HG02870 (cell line): ENCODE measurements at regions not wholly inside any gene's neighbourhood (a gene's known extent, or its start where the extent isn't known, plus 50 kb on each side); places are given as distances from the start of the nearest gene placed in this dataset.
"Not testable (repeated sequence)": the region's sequence is repeated elsewhere in the genome, so short reads cannot be mapped to it uniquely, and the experiment has no call there.

Experiments
- ATAC-seq: cut with Tn5 transposase; IDR thresholded peaks from one replicate; pipeline ENCODE4 v1.9.1; 2021; ENCODE audit warnings: mild to moderate bottlenecking, moderate library complexity; ENCODE audit not compliant: unreplicated experiment

- ATAC-seq: no peak
Measured at GRCh38 chr18:77329651-77330050, 80.0 kb downstream of the GALR1 start.

GRCh38 chr18:77334876-77335275 lies 85.2 kb downstream of the GALR1 start:
- ATAC-seq: no peak

- ATAC-seq: no peak
Measured at GRCh38 chr18:77337604-77338003, 88.0 kb downstream of the GALR1 start.

GRCh38 chr18:77339093-77339492 lies 89.4 kb downstream of the GALR1 start:
- no peak for ATAC-seq

- no peak for ATAC-seq
Measured at GRCh38 chr18:77339623-77340022, 90.0 kb downstream of the GALR1 start.

- no peak for ATAC-seq
Measured at GRCh38 chr18:77340815-77341214, 91.2 kb downstream of the GALR1 start.

GRCh38 chr18:77341527-77342325 lies 92.1 kb downstream of the GALR1 start:
- ATAC-seq: no peak

- no peak for ATAC-seq
Measured at GRCh38 chr18:77342736-77343135, 93.1 kb downstream of the GALR1 start.

- no peak for ATAC-seq
Measured at GRCh38 chr18:77343846-77344510, 94.3 kb downstream of the GALR1 start.

GRCh38 chr18:77344786-77345500 lies 95.3 kb downstream of the GALR1 start:
- no peak for ATAC-seq

- ATAC-seq: no peak
Measured at GRCh38 chr18:77346208-77346810, 96.7 kb downstream of the GALR1 start.

GRCh38 chr18:77353349-77353748 lies 103.7 kb downstream of the GALR1 start:
- not testable (repeated sequence) for ATAC-seq

- no peak for ATAC-seq
Measured at GRCh38 chr18:77359561-77360314, 110.1 kb downstream of the GALR1 start.

GRCh38 chr18:77360315-77361190 lies 110.9 kb downstream of the GALR1 start:
- no peak for ATAC-seq

- no peak for ATAC-seq
Measured at GRCh38 chr18:77361382-77361781, 111.7 kb downstream of the GALR1 start.

- ATAC-seq: no peak
Measured at GRCh38 chr18:77365667-77366066, 116.0 kb downstream of the GALR1 start.

- no peak for ATAC-seq
Measured at GRCh38 chr18:77366067-77366719, 116.5 kb downstream of the GALR1 start.

GRCh38 chr18:77366720-77367641 lies 117.3 kb downstream of the GALR1 start:
- no peak for ATAC-seq
